Gastrocnemius medialis (tissue), 4 donors: ENCODE measurements at regions not wholly inside any gene's neighbourhood (a gene's known extent, or its start where the extent isn't known, plus 50 kb on each side); places are given as distances from the start of the nearest gene placed in this dataset.

Experiments used
- ATAC-seq, 2 donors: fragments of 150-250 bp; one replicate each; pipeline ENCODE4 v1.9.1; 2016
- DNase-seq, 2 donors: peaks; one replicate each; pipeline ENCODE4 v3.0.0-alpha.2; 2019
- H3K27ac ChIP-seq, 4 donors: fragments of 200-600 bp; sonication (generic); 1 replicate in 1 of 4; 2 replicates in 3 of 4; pipeline ENCODE4 v1.5.1; 2016 to 2018; ENCODE audit warnings: mild to moderate bottlenecking in 2 of 4, moderate library complexity in 1 of 4
- H3K27me3 ChIP-seq, 3 donors: fragments of 200-600 bp; sonication (generic) in 2 of 3; 1 replicate in 1 of 3; 2 replicates in 2 of 3; pipeline versions ENCODE4 v1.5.1 to v1.6.0; 2016 to 2019; ENCODE audit warnings: mild to moderate bottlenecking in 1 of 3, moderate library complexity in 1 of 3
- H3K36me3 ChIP-seq, 2 donors: fragments of 200-600 bp; sonication (generic) in 1 of 2; one replicate each; pipeline ENCODE4 v1.5.1; 2017 to 2018
- H3K4me1 ChIP-seq, 2 donors: fragments of 200-600 bp; sonication (generic) in 1 of 2; one replicate each; pipeline ENCODE4 v1.5.1; 2016 to 2017; ENCODE audit warnings: mild to moderate bottlenecking in 2 of 2
- H3K4me3 ChIP-seq, 4 donors: fragments of 200-600 bp; sonication (generic) in 3 of 4; 1 replicate in 1 of 4; 2 replicates in 3 of 4; pipeline ENCODE4 v1.5.1; 2016 to 2019; ENCODE audit warnings: mild to moderate bottlenecking in 2 of 4
- H3K9me3 ChIP-seq, 3 donors: fragments of 200-600 bp; sonication (generic) in 2 of 3; 1 replicate in 1 of 3; 2 replicates in 2 of 3; pipeline ENCODE4 v1.5.1; 2016 to 2019
- CTCF ChIP-seq, 5 experiments: fragments of 450-650 bp in 3 of 5; fragments of 200-600 bp in 2 of 5; sonication (generic) in 2 of 5; IDR thresholded peaks in 4 of 5; conservative IDR thresholded peaks in 1 of 5; 1 replicate in 4 of 5; 2 replicates in 1 of 5; pipeline ENCODE4 v1.5.1; 2016 to 2019; ENCODE audit warnings: antibody characterized with exemption in 5 of 5, mild to moderate bottlenecking in 3 of 5, moderate library complexity in 3 of 5
- POLR2A ChIP-seq, 2 donors: fragments of 450-650 bp; IDR thresholded peaks; one replicate each; pipeline ENCODE4 v1.6.1; 2017; ENCODE audit warnings: antibody characterized with exemption in 2 of 2, mild to moderate bottlenecking in 2 of 2, moderate library complexity in 2 of 2
- in situ Hi-C, 4 donors: fragments of 200-750 bp; cut with MboI; loops; one replicate each; pipeline versions ENCODE4 v1.15.0 to v1.8.0; 2017; ENCODE audit warnings: low sequenced_read_pairs in 4 of 4
- intact Hi-C: fragments of 100-400 bp; cut with DNase I; formaldehyde crosslinking; loops from one replicate; pipeline ENCODE4 v1.15.1; 2023; ENCODE audit warnings: low total_unique reads

DNA sequence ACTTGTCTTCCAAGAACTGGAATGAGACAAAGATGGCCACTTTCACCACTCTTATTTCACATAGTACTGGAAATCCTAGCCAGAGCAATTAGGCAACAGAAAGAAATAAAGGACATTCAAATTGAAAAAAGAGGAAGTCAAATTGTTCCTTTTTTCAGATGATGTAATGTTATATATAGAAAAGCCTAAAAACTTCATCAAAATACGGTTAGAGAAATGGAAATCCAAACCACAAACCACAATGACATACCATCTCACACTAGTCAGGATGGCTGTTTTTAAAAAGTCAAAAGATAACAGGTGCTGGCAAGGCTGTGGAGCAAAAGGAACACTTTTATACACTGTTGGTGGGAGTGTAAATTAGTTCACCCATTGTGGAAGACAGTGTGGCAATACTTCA, 113.3 kb upstream of the SPRY2 start:
- TF ChIP-seq CTCF (IDR thresholded peaks at IDR 0.05 in 4 of 5, conservative IDR thresholded peaks at IDR 0.05 in 1 of 5) (no peak), POLR2A (IDR thresholded peaks at IDR 0.05) (no peak)
- in situ Hi-C loops (no loop called here), intact Hi-C loops (loop anchor here (5.0 kb wide), 1 partner anchor 103 kb away; no protein-coding TSS in a partner anchor)
- ATAC-seq (no peak), DNase-seq (no peak)
- Histone ChIP-seq H3K27ac (no peak overlapping the region), H3K27me3 (no peaks in the 10 kb centered on the region), H3K9me3 (no peaks in the 10 kb centered on the region), H3K36me3 (no peaks in the 10 kb centered on the region), H3K4me3 (no peak overlapping the region), H3K4me1 (peaks cover 0 to 4% of the 10 kb centered on the region in 2 donors)

DNA sequence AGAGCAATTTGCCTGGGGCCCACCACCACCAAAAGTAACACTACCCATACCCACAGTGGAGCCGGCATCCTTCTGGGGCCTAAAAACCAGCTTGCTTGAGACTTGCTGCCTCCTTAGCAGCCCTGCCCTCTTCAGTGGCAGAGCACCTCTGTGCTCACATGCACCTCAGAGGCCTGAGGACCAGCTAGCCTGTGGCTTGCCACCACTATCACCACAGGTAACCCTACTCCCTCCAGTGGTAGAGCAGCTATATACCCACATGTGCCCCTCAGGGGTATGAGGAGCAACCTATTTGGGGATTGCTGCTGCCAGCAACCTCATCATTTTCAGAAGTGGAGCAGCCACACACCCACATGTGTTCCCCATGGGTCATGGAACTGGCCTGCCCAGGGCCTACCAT, 111.4 kb upstream of the SPRY2 start:
- intact Hi-C loops: loop anchor here (5.0 kb wide), 1 partner anchor 105 kb away; no protein-coding TSS in a partner anchor
- TF ChIP-seq POLR2A (IDR thresholded peaks at IDR 0.05) (no peak), CTCF (IDR thresholded peaks at IDR 0.05 in 4 of 5, conservative IDR thresholded peaks at IDR 0.05 in 1 of 5) (no peak)
- Histone ChIP-seq H3K9me3 (no peaks in the 10 kb centered on the region), H3K27ac (no peak overlapping the region), H3K4me3 (no peak overlapping the region), H3K36me3 (no peaks in the 10 kb centered on the region), H3K4me1 (peaks cover 0 to 4% of the 10 kb centered on the region in 2 donors), H3K27me3 (no peaks in the 10 kb centered on the region)
- ATAC-seq (no peak), DNase-seq (no peak)
- in situ Hi-C loops: no loop called here

- peaks cover 0 to 4% of the 10 kb centered on the region in 2 donors for H3K4me1 ChIP-seq
- ATAC-seq (no peak), DNase-seq (no peak)
- intact Hi-C loops: loop anchor here (5.0 kb wide), 1 partner anchor 106 kb away; no protein-coding TSS in a partner anchor
- H3K9me3 ChIP-seq: no peaks in the 10 kb centered on the region
- H3K36me3 ChIP-seq: no peaks in the 10 kb centered on the region
- H3K4me3 ChIP-seq: no peak overlapping the region
- H3K27ac ChIP-seq: no peak overlapping the region
- H3K27me3 ChIP-seq: no peaks in the 10 kb centered on the region
- in situ Hi-C loops: no loop called here
- no peak for TF ChIP-seq CTCF (IDR thresholded peaks at IDR 0.05 in 4 of 5, conservative IDR thresholded peaks at IDR 0.05 in 1 of 5)
- no peak for TF ChIP-seq POLR2A (IDR thresholded peaks at IDR 0.05)
These were observed 110.7 kb upstream of the SPRY2 start for GRCh38 chr13:80451641-80452040.

- Histone ChIP-seq H3K4me3 (no peak overlapping the region), H3K4me1 (peaks cover 0 to 4% of the 10 kb centered on the region in 2 donors), H3K27ac (no peak overlapping the region), H3K9me3 (no peaks in the 10 kb centered on the region), H3K27me3 (no peaks in the 10 kb centered on the region), H3K36me3 (no peaks in the 10 kb centered on the region)
- DNase-seq (no peak), ATAC-seq (no peak)
- in situ Hi-C loops: no loop called here
- intact Hi-C loops: loop anchor here (5.0 kb wide), 1 partner anchor 107 kb away; no protein-coding TSS in a partner anchor
- no peak for TF ChIP-seq CTCF (IDR thresholded peaks at IDR 0.05 in 4 of 5, conservative IDR thresholded peaks at IDR 0.05 in 1 of 5)
- no peak for TF ChIP-seq POLR2A (IDR thresholded peaks at IDR 0.05)
These were observed 109.5 kb upstream of the SPRY2 start for GRCh38 chr13:80450386-80450785.

- in situ Hi-C loops (no loop called here), intact Hi-C loops (no loop called here)
- Histone ChIP-seq H3K27me3 (no peaks in the 10 kb centered on the region), H3K27ac (no peak overlapping the region), H3K36me3 (no peaks in the 10 kb centered on the region), H3K4me1 (peaks cover 5 to 8% of the 10 kb centered on the region in 2 donors), H3K9me3 (no peaks in the 10 kb centered on the region), H3K4me3 (no peak overlapping the region)
- no peak for ATAC-seq
- no peak for DNase-seq
- no peak for TF ChIP-seq CTCF (IDR thresholded peaks at IDR 0.05 in 4 of 5, conservative IDR thresholded peaks at IDR 0.05 in 1 of 5)
- TF ChIP-seq POLR2A (IDR thresholded peaks at IDR 0.05): no peak
These were observed 107.8 kb upstream of the SPRY2 start for GRCh38 chr13:80448725-80449124.
